Spleen (tissue), 11 donors: ENCODE measurements at regions not wholly inside any gene's neighbourhood (a gene's known extent, or its start where the extent isn't known, plus 50 kb on each side); places are given as distances from the start of the nearest gene placed in this dataset.

Experiments used
- DNase-seq: peaks from one replicate; pipeline ENCODE4 v3.0.0-alpha.2; 2020
- H3K27ac ChIP-seq, 8 donors: fragments of 200-600 bp; sonication (generic) in 7 of 8; 1 replicate in 4 of 8; 2 replicates in 4 of 8; pipeline versions ENCODE4 v1.5.0 to v1.8.0; 2016 to 2021; ENCODE audit warnings: inconsistent platforms in 4 of 8, mild to moderate bottlenecking in 4 of 8, moderate library complexity in 1 of 8
- H3K27me3 ChIP-seq, 7 donors: fragments of 200-600 bp; sonication (generic) in 6 of 7; replicated peaks in 1 of 7; 1 replicate in 4 of 7; 2 replicates in 3 of 7; pipeline versions ENCODE4 v1.5.0 to v1.8.0; 2016 to 2021; ENCODE audit warnings: inconsistent platforms in 3 of 7, mild to moderate bottlenecking in 1 of 7
- H3K36me3 ChIP-seq, 6 donors: fragments of 200-600 bp; sonication (generic) in 5 of 6; 1 replicate in 4 of 6; 2 replicates in 2 of 6; pipeline versions ENCODE4 v1.5.0 to v1.8.0; 2016 to 2021; ENCODE audit warnings: inconsistent platforms in 2 of 6
- H3K4me1 ChIP-seq, 6 donors: fragments of 200-600 bp; sonication (generic) in 5 of 6; 1 replicate in 3 of 6; 2 replicates in 3 of 6; pipeline versions ENCODE4 v1.5.0 to v1.8.0; 2016 to 2021; ENCODE audit warnings: inconsistent platforms in 3 of 6
- H3K4me3 ChIP-seq, 8 donors: fragments of 200-600 bp; sonication (generic) in 7 of 8; 1 replicate in 4 of 8; 2 replicates in 4 of 8; pipeline versions ENCODE4 v1.5.0 to v1.8.0; 2016 to 2021; ENCODE audit warnings: inconsistent platforms in 4 of 8, mild to moderate bottlenecking in 4 of 8, moderate library complexity in 2 of 8
- H3K9me3 ChIP-seq, 8 donors: fragments of 200-600 bp; sonication (generic) in 7 of 8; 1 replicate in 4 of 8; 2 replicates in 4 of 8; pipeline versions ENCODE4 v1.5.0 to v1.8.0; 2016 to 2021; ENCODE audit warnings: inconsistent platforms in 4 of 8
- POLR2A ChIP-seq, 3 donors: fragments of 450-650 bp; IDR thresholded peaks; one replicate each; pipeline ENCODE4 v1.5.1; 2017; ENCODE audit warnings: antibody characterized with exemption in 3 of 3, mild to moderate bottlenecking in 1 of 3
- POLR2AphosphoS5 ChIP-seq, 3 donors: sonication (generic); formaldehyde crosslinking; IDR thresholded peaks; one replicate each; pipeline ENCODE4 v1.5.1; 2017; ENCODE audit warnings: antibody characterized with exemption in 3 of 3
- WGBS, 5 donors: extraction: QIAGEN DNeasy Blood & Tissue Kit in 3 of 5; methylation state at CpG; one replicate each; pipeline versions ENCODE4 v1.1.5 to v1.1.7; 2013 to 2018; 5-methylcytosine and 5-hydroxymethylcytosine counted together
- intact Hi-C: fragments of 100-400 bp; cut with DNase I; formaldehyde crosslinking; loops from one replicate; pipeline ENCODE4 v1.15.0; 2023; ENCODE audit warnings: low total_unique reads
- TF ChIP-seq, protein P1 (sequence below), 11 experiments: fragments of 200-600 bp in 7 of 11; fragments of 450-650 bp in 4 of 11; sonication (generic) in 4 of 11; IDR thresholded peaks in 8 of 11; conservative IDR thresholded peaks in 3 of 11; 1 replicate in 7 of 11; 2 replicates in 4 of 11; pipeline versions ENCODE4 v1.4.0 to v1.8.0; 2016 to 2021; ENCODE audit warnings: antibody characterized with exemption in 11 of 11, inconsistent platforms in 4 of 11, mild to moderate bottlenecking in 1 of 11
- donor health status: healthy with polysubstance abuse.
- donor health status: DM: no; HTN: no; CAD: no; lungs with moderate emphysema.
- donor health status: DM: no; HTN: no; CAD: no.
- donor health status: Bipolar disorder and iron deficiency.
- donor health status: healthy.
- donor health status: DM: no; HTN: no; CAD: no.
- donor health status: DM: yes; HTN: yes; CAD: no.

- TF ChIP-seq, protein P1, sequence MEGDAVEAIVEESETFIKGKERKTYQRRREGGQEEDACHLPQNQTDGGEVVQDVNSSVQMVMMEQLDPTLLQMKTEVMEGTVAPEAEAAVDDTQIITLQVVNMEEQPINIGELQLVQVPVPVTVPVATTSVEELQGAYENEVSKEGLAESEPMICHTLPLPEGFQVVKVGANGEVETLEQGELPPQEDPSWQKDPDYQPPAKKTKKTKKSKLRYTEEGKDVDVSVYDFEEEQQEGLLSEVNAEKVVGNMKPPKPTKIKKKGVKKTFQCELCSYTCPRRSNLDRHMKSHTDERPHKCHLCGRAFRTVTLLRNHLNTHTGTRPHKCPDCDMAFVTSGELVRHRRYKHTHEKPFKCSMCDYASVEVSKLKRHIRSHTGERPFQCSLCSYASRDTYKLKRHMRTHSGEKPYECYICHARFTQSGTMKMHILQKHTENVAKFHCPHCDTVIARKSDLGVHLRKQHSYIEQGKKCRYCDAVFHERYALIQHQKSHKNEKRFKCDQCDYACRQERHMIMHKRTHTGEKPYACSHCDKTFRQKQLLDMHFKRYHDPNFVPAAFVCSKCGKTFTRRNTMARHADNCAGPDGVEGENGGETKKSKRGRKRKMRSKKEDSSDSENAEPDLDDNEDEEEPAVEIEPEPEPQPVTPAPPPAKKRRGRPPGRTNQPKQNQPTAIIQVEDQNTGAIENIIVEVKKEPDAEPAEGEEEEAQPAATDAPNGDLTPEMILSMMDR (IDR thresholded peaks at IDR 0.05 in 8 of 11, conservative IDR thresholded peaks at IDR 0.05 in 3 of 11): no peak
- TF ChIP-seq POLR2A (IDR thresholded peaks at IDR 0.05) (no peak), POLR2AphosphoS5 (IDR thresholded peaks at IDR 0.05) (no peak)
- no peak overlapping the region for H3K27ac ChIP-seq
- intact Hi-C loops: no loop called here
- no peaks in the 10 kb centered on the region for H3K36me3 ChIP-seq
- WGBS, 5 donors: 78 to 90% (median 82%) methylated on average over 10 of the region's 10 CpGs
- no peaks in the 10 kb centered on the region for H3K9me3 ChIP-seq
- H3K4me1 ChIP-seq: no peaks in the 10 kb centered on the region
- DNase-seq: no peak
- no peak overlapping the region for H3K4me3 ChIP-seq
- H3K27me3 ChIP-seq: peaks cover 0 to 4% (median 0%) of the 10 kb centered on the region in 7 donors
Measured at GRCh38 chr11:93074352-93074751, 104.9 kb downstream of the MTNR1B start.

- DNase-seq: no peak
- Histone ChIP-seq H3K27ac (no peak overlapping the region), H3K9me3 (no peaks in the 10 kb centered on the region), H3K27me3 (peaks cover 0 to 4% (median 0%) of the 10 kb centered on the region in 7 donors), H3K36me3 (no peaks in the 10 kb centered on the region), H3K4me3 (no peak overlapping the region), H3K4me1 (no peaks in the 10 kb centered on the region)
- WGBS, 5 donors: 29 to 41% (median 37%) methylated on average over 4 of the region's 4 CpGs
- TF ChIP-seq POLR2A (IDR thresholded peaks at IDR 0.05): no peak
- TF ChIP-seq, protein P1 (IDR thresholded peaks at IDR 0.05 in 8 of 11, conservative IDR thresholded peaks at IDR 0.05 in 3 of 11): no peak
- no peak for TF ChIP-seq POLR2AphosphoS5 (IDR thresholded peaks at IDR 0.05)
- intact Hi-C loops: no loop called here
Measured at GRCh38 chr11:93075782-93076181, 106.3 kb downstream of the MTNR1B start.

- Histone ChIP-seq H3K27me3 (no peaks in the 10 kb centered on the region), H3K4me1 (no peaks in the 10 kb centered on the region), H3K36me3 (no peaks in the 10 kb centered on the region), H3K4me3 (no peak overlapping the region), H3K9me3 (no peaks in the 10 kb centered on the region), H3K27ac (no peak overlapping the region)
- TF ChIP-seq POLR2AphosphoS5 (IDR thresholded peaks at IDR 0.05) (no peak), POLR2A (IDR thresholded peaks at IDR 0.05) (no peak)
- TF ChIP-seq, protein P1 (IDR thresholded peaks at IDR 0.05 in 8 of 11, conservative IDR thresholded peaks at IDR 0.05 in 3 of 11): no peak
- WGBS, 5 donors: 73 to 80% (median 75%) methylated on average over 6 of the region's 6 CpGs
- intact Hi-C loops: no loop called here
- no peak for DNase-seq
Measured at GRCh38 chr11:93080146-93080759, 110.8 kb downstream of the MTNR1B start.

GRCh38 chr11:93081694-93082093, 112.2 kb downstream of the MTNR1B start:
- Histone ChIP-seq H3K27ac (no peak overlapping the region), H3K27me3 (no peaks in the 10 kb centered on the region), H3K4me1 (no peaks in the 10 kb centered on the region), H3K9me3 (no peaks in the 10 kb centered on the region), H3K4me3 (no peak overlapping the region), H3K36me3 (no peaks in the 10 kb centered on the region)
- DNase-seq: no peak
- intact Hi-C loops: no loop called here
- 29 to 67% (median 52%) methylated on average over 1 of the region's 1 CpG for WGBS, 5 donors
- TF ChIP-seq, protein P1 (IDR thresholded peaks at IDR 0.05 in 8 of 11, conservative IDR thresholded peaks at IDR 0.05 in 3 of 11): no peak
- TF ChIP-seq POLR2AphosphoS5 (IDR thresholded peaks at IDR 0.05): no peak
- TF ChIP-seq POLR2A (IDR thresholded peaks at IDR 0.05): no peak
